ENCODE measurements at regions not wholly inside any gene's neighbourhood (a gene's known extent, or its start where the extent isn't known, plus 50 kb on each side); places are given as distances from the start of the nearest gene placed in this dataset.
"Not testable (repeated sequence)": the region's sequence is repeated elsewhere in the genome, so short reads cannot be mapped to it uniquely, and the experiment has no call there.

GRCh38 chr2:234152835-234153234 lies 102.3 kb downstream of the SPP2 start:
- TF ChIP-seq YY1 (IDR thresholded peaks at IDR 0.05; ENCODE audit: insufficient read depth, insufficient read length); ZNF274 (IDR thresholded peaks at IDR 0.05; ENCODE audit: low read depth, low read length); SUZ12 (IDR thresholded peaks at IDR 0.05; ENCODE audit: extremely low read depth, insufficient read depth, insufficient read length): not testable (repeated sequence)

All from NT2/D1 (cell line).